A549 (cell line): ENCODE measurements at regions not wholly inside any gene's neighbourhood (a gene's known extent, or its start where the extent isn't known, plus 50 kb on each side); places are given as distances from the start of the nearest gene placed in this dataset.

Experiments used
- ATAC-seq, 2 experiments: fragments of 200-7000 bp in 1 of 2; fragments of >200 bp in 1 of 2; cut with Nextera tagmentation in 1 of 2; cut with Tn5 transposase in 1 of 2; 3 replicates each; pipeline versions ENCODE4 v1.8.0 to v1.9.1; 2018 to 2020; ENCODE audit warnings: mild to moderate bottlenecking in 1 of 2, moderate library complexity in 1 of 2
- CTCF ChIA-PET: fragments of 300-600 bp; sonication (Branson Sonifier 250); formaldehyde crosslinking; extraction: SDS; loops from one replicate; lab custom pipeline; 2021; ENCODE audit warnings: antibody characterized with exemption, inconsistent platforms; lab: Yijun Ruan, JAX
- POLR2A ChIA-PET: fragments of 350-600 bp; formaldehyde crosslinking; extraction: SDS; loops from one replicate; lab custom pipeline; 2021; ENCODE audit warnings: antibody characterized with exemption, inconsistent platforms; lab: Yijun Ruan, JAX
- DNase-seq, 2 experiments: peaks; one replicate each; pipeline versions ENCODE4 v3.0.0 to v3.0.0-alpha.2; 2011 to 2016; ENCODE audit warnings: low read depth in 1 of 2, low spot score in 1 of 2
- FAIRE-seq: peaks from 2 replicates; lab custom pipeline; 2011; peaks lifted over from hg19 to GRCh38; lab: Jason Lieb, UNC
- H3K27ac ChIP-seq, 2 experiments: fragments of >200 bp; sonication (Bioruptor Twin); formaldehyde crosslinking; 3 replicates each; pipeline ENCODE4 v1.5.1; 2016 to 2017
- H3K4me1 ChIP-seq: fragments of >200 bp; sonication (Bioruptor Twin); formaldehyde crosslinking; 3 replicates; pipeline ENCODE4 v1.6.1; 2016
- H3K4me2 ChIP-seq: fragments of >200 bp; sonication (Bioruptor Twin); formaldehyde crosslinking; 3 replicates; pipeline ENCODE4 v1.6.1; 2016
- H3K4me3 ChIP-seq: fragments of >200 bp; sonication (Bioruptor Twin); formaldehyde crosslinking; 3 replicates; pipeline ENCODE4 v1.5.1; 2016
- H3K9me3 ChIP-seq: fragments of >200 bp; sonication (Bioruptor Twin); formaldehyde crosslinking; 3 replicates; pipeline ENCODE4 v1.6.1; 2016
- BCL3 ChIP-seq: fragments of >200 bp; sonication (Bioruptor Twin); formaldehyde crosslinking; IDR thresholded peaks from 3 replicates; pipeline ENCODE4 v1.6.1; 2016
- CBX2 ChIP-seq: fragments of 200-600 bp; sonication (generic); IDR thresholded peaks from 2 replicates; pipeline ENCODE4 v1.6.1; 2016; ENCODE audit warnings: low read depth, mild to moderate bottlenecking, borderline replicate concordance
- CTCF ChIP-seq: fragments of >200 bp; sonication (Bioruptor Twin); formaldehyde crosslinking; IDR thresholded peaks from 3 replicates; pipeline ENCODE4 v1.5.1; 2016
- EHMT2 ChIP-seq: fragments of 200-600 bp; sonication (generic); IDR thresholded peaks from 2 replicates; pipeline ENCODE4 v1.6.1; 2016; ENCODE audit warnings: antibody characterized with exemption, low read depth, mild to moderate bottlenecking, moderate library complexity
- FOSB ChIP-seq: fragments of 250-450 bp; sonication (Bioruptor Pico); IDR thresholded peaks from 2 replicates; pipeline ENCODE4 v1.5.0; 2020; ENCODE audit warnings: mild to moderate bottlenecking, moderate library complexity
- HES2 ChIP-seq: fragments of >200 bp; sonication (Bioruptor Twin); formaldehyde crosslinking; IDR thresholded peaks from 2 replicates; pipeline ENCODE4 v1.6.1; 2016
- HEYL ChIP-seq: fragments of 250-450 bp; sonication (Bioruptor Pico); IDR thresholded peaks from 2 replicates; pipeline ENCODE4 v1.8.0; 2021; ENCODE audit warnings: mild to moderate bottlenecking, moderate library complexity
- HMGXB4 ChIP-seq: fragments of 250-450 bp; sonication (Bioruptor Pico); IDR thresholded peaks from 2 replicates; pipeline ENCODE4 v1.5.0; 2021; ENCODE audit warnings: mild to moderate bottlenecking, moderate library complexity, borderline replicate concordance
- JUNB ChIP-seq: fragments of >200 bp; sonication (Bioruptor Twin); formaldehyde crosslinking; IDR thresholded peaks from 2 replicates; pipeline ENCODE4 v1.6.1; 2016
- KDM1A ChIP-seq: fragments of 200-600 bp; sonication (generic); IDR thresholded peaks from 2 replicates; pipeline ENCODE4 v1.6.1; 2016; ENCODE audit warnings: low read depth, mild to moderate bottlenecking
- MAX ChIP-seq: IDR thresholded peaks from 2 replicates; pipeline ENCODE4 v1.6.1; 2012
- NFE2L2 ChIP-seq: fragments of 150-350 bp; conservative IDR thresholded peaks from 2 replicates; pipeline ENCODE4 v1.6.1; 2014; ENCODE audit warnings: low read length
- NPAS2 ChIP-seq: fragments of 250-450 bp; sonication (Bioruptor Pico); IDR thresholded peaks from 2 replicates; pipeline ENCODE4 v1.8.0; 2022; ENCODE audit warnings: mild to moderate bottlenecking, moderate library complexity, borderline replicate concordance
- NR3C1 ChIP-seq: fragments of >200 bp; sonication (Bioruptor Twin); formaldehyde crosslinking; IDR thresholded peaks from 3 replicates; pipeline ENCODE4 v1.6.1; 2017
- PHF8 ChIP-seq: fragments of 200-600 bp; sonication (generic); IDR thresholded peaks from 2 replicates; pipeline ENCODE4 v1.6.1; 2016; ENCODE audit warnings: low read depth, mild to moderate bottlenecking, antibody characterized with exemption, moderate library complexity, borderline replicate concordance
- POLR2AphosphoS2 ChIP-seq: conservative IDR thresholded peaks from 2 replicates; pipeline ENCODE4 v1.6.1; 2012; ENCODE audit warnings: low read length, improper control_type of control experiment, inconsistent platforms
- REST ChIP-seq: fragments of 200-600 bp; sonication (generic); IDR thresholded peaks from 2 replicates; pipeline ENCODE4 v1.6.1; 2016; ENCODE audit warnings: antibody characterized with exemption, mild to moderate bottlenecking, moderate library complexity
- RNF2 ChIP-seq: fragments of 200-600 bp; sonication (generic); IDR thresholded peaks from 2 replicates; pipeline ENCODE4 v1.6.1; 2016; ENCODE audit warnings: low read depth, mild to moderate bottlenecking, antibody characterized with exemption, moderate library complexity, borderline replicate concordance
- SMC3 ChIP-seq: fragments of >200 bp; sonication (Bioruptor Twin); formaldehyde crosslinking; IDR thresholded peaks from 3 replicates; pipeline ENCODE4 v1.6.1; 2018; ENCODE audit warnings: inconsistent platforms
- SREBF2 ChIP-seq: fragments of 450-650 bp; IDR thresholded peaks from 2 replicates; pipeline ENCODE4 v1.6.1; 2014; ENCODE audit warnings: mild to moderate bottlenecking, moderate library complexity
- TFCP2L1 ChIP-seq: fragments of 250-450 bp; sonication (Bioruptor Pico); IDR thresholded peaks from 2 replicates; pipeline ENCODE4 v1.5.0; 2021; ENCODE audit warnings: mild to moderate bottlenecking
- ZSCAN20 ChIP-seq: fragments of 250-450 bp; sonication (Bioruptor Pico); IDR thresholded peaks from 2 replicates; pipeline ENCODE4 v1.8.0; 2022; ENCODE audit warnings: mild to moderate bottlenecking, moderate library complexity
- WGBS: methylation state at CpG from one replicate; pipeline ENCODE4 v1.1.6; 2017; ENCODE audit errors: missing lambda C conversion rate; 5-methylcytosine and 5-hydroxymethylcytosine counted together

- TF ChIP-seq REST, result no peak
- TF ChIP-seq TFCP2L1, result no peak
- TF ChIP-seq ZSCAN20 (CRISPR knock-in tag), result no peak
- TF ChIP-seq PHF8, result no peak
Measured at GRCh38 chr2:236894791-236895190, 190.9 kb upstream of the COPS8 start (continued).

- DNase-seq, result no peak
- 69% methylated on average over 3 of the region's 3 CpGs for WGBS
- no peak for ATAC-seq
- FAIRE-seq, result no peak
- no peaks in the 10 kb centered on the region for H3K9me3 ChIP-seq
- TF ChIP-seq CTCF (no peak), NFE2L2 (no peak), PHF8 (no peak), MAX (no peak), KDM1A (no peak), CBX2 (no peak), SMC3 (no peak)
- H3K4me2 ChIP-seq, result no peak overlapping the region
- ChIA-PET CTCF (no interaction called here), POLR2A (no interaction called here)
- H3K4me1 ChIP-seq, result no peaks in the 10 kb centered on the region
- no peak overlapping the region for H3K27ac ChIP-seq
- no peak overlapping the region for H3K4me3 ChIP-seq
Measured at GRCh38 chr2:236895497-236895896, 190.2 kb upstream of the COPS8 start.

GRCh38 chr2:236896688-236897087 lies 189.0 kb upstream of the COPS8 start:
- TF ChIP-seq FOSB (no peak), SREBF2 (no peak), HEYL (CRISPR knock-in tag) (no peak), POLR2AphosphoS2 (no peak), HMGXB4 (CRISPR knock-in tag) (no peak), JUNB (no peak), HES2 (no peak), NR3C1 (no peak), KDM1A (no peak), NPAS2 (CRISPR knock-in tag) (no peak), CBX2 (no peak), BCL3 (no peak), RNF2 (no peak), EHMT2 (no peak)
- TF ChIP-seq, all 56 proteins: peak for 0
- DNase-seq (no peak), FAIRE-seq (no peak), ATAC-seq (no peak)
- Histone ChIP-seq H3K9me3 (no peaks in the 10 kb centered on the region), H3K4me1 (no peaks in the 10 kb centered on the region), H3K4me3 (no peak overlapping the region), H3K4me2 (no peak overlapping the region), H3K27ac (no peak overlapping the region)
- 50% methylated on average over 5 of the region's 5 CpGs for WGBS
- POLR2A ChIA-PET, result no interaction called here
- CTCF ChIA-PET, result no interaction called here
